ENCODE measurements at regions not wholly inside any gene's neighbourhood (a gene's known extent, or its start where the extent isn't known, plus 50 kb on each side); places are given as distances from the start of the nearest gene placed in this dataset.

GRCh38 chr1:29967261-29967660 lies 730.9 kb downstream of the PTPRU start:
- no peak for DNase-seq (ENCODE audit: low spot score)

GRCh38 chr1:29966526-29967045 lies 730.3 kb downstream of the PTPRU start:
- DNase-seq (ENCODE audit: low spot score) = no peak

- DNase-seq (ENCODE audit: low spot score) = no peak
These were observed 728.6 kb downstream of the PTPRU start for GRCh38 chr1:29964718-29965533.

- no peak for DNase-seq (ENCODE audit: low spot score)
These were observed 727.6 kb downstream of the PTPRU start for GRCh38 chr1:29963946-29964345.

GRCh38 chr1:29962831-29963247 lies 726.5 kb downstream of the PTPRU start:
- no peak for DNase-seq (ENCODE audit: low spot score)

GRCh38 chr1:29962336-29962735 lies 726.0 kb downstream of the PTPRU start:
- no peak for DNase-seq (ENCODE audit: low spot score)

GRCh38 chr1:29961293-29962059 lies 725.2 kb downstream of the PTPRU start:
- DNase-seq (ENCODE audit: low spot score) = no peak

GRCh38 chr1:29960876-29961275 lies 724.6 kb downstream of the PTPRU start:
- DNase-seq (ENCODE audit: low spot score) = no peak

- DNase-seq (ENCODE audit: low spot score) = no peak
These were observed 723.9 kb downstream of the PTPRU start for GRCh38 chr1:29960156-29960755.

- no peak for DNase-seq (ENCODE audit: low spot score)
These were observed 723.0 kb downstream of the PTPRU start for GRCh38 chr1:29959356-29959755.

- DNase-seq (ENCODE audit: low spot score) = no peak
These were observed 721.9 kb downstream of the PTPRU start for GRCh38 chr1:29958271-29958670.

GRCh38 chr1:29956349-29957030 lies 720.2 kb downstream of the PTPRU start:
- no peak for DNase-seq (ENCODE audit: low spot score)

GRCh38 chr1:29954591-29954990 lies 718.3 kb downstream of the PTPRU start:
- no peak for DNase-seq (ENCODE audit: low spot score)

GRCh38 chr1:29953961-29954360 lies 717.6 kb downstream of the PTPRU start:
- DNase-seq (ENCODE audit: low spot score) = no peak

- no peak for DNase-seq (ENCODE audit: low spot score)
These were observed 713.4 kb downstream of the PTPRU start for GRCh38 chr1:29949676-29950075.

- DNase-seq (ENCODE audit: low spot score) = no peak
These were observed 712.3 kb downstream of the PTPRU start for GRCh38 chr1:29948581-29948980.

GRCh38 chr1:29946057-29946456 lies 709.7 kb downstream of the PTPRU start:
- no peak for DNase-seq (ENCODE audit: low spot score)

- DNase-seq (ENCODE audit: low spot score) = no peak
These were observed 709.1 kb downstream of the PTPRU start for GRCh38 chr1:29945426-29945825.

- no peak for DNase-seq (ENCODE audit: low spot score)
These were observed 708.1 kb downstream of the PTPRU start for GRCh38 chr1:29944253-29944905.

- DNase-seq (ENCODE audit: low spot score) = no peak
These were observed 706.7 kb downstream of the PTPRU start for GRCh38 chr1:29943034-29943433.

GRCh38 chr1:29939079-29939478 lies 702.8 kb downstream of the PTPRU start:
- no peak for DNase-seq (ENCODE audit: low spot score)

GRCh38 chr1:29937356-29937755 lies 701.0 kb downstream of the PTPRU start:
- DNase-seq (ENCODE audit: low spot score) = no peak
